IMR-90 (cell line): ENCODE measurements at regions not wholly inside any gene's neighbourhood (a gene's known extent, or its start where the extent isn't known, plus 50 kb on each side); places are given as distances from the start of the nearest gene placed in this dataset.

ENCODE experiments used
- ATAC-seq: fragments of 200-7000 bp; cut with Tn5 transposase; 2 replicates; pipeline ENCODE4 v1.9.1; 2020; ENCODE audit warnings: low read depth, mild to moderate bottlenecking, moderate library complexity
- BruUV-seq: library from RNA; stranded (reverse); fragments of 400-500 nt; replicated peaks from 2 replicates; lab custom pipeline; 2021; lab: Mats Ljungman, UMichigan
- CTCF ChIA-PET: fragments of 300-600 bp; formaldehyde crosslinking; extraction: SDS; loops from one replicate; lab custom pipeline; 2021; ENCODE audit warnings: antibody characterized with exemption; lab: Yijun Ruan, JAX
- POLR2A ChIA-PET: fragments of 300-600 bp; sonication (Branson Sonifier 250); formaldehyde crosslinking; loops from one replicate; lab custom pipeline; 2022; ENCODE audit warnings: antibody characterized with exemption; ENCODE audit not compliant: unreplicated experiment; lab: Charles Lee
- DNase-seq: peaks from one replicate; pipeline ENCODE4 v3.0.0; 2013
- H2AFZ ChIP-seq: replicated peaks from 2 replicates; pipeline ENCODE3; 2013; ENCODE audit warnings: low read length, mild to moderate bottlenecking; ENCODE audit not compliant: poor library complexity
- H2AK5ac ChIP-seq: 2 replicates; pipeline ENCODE4 v1.6.1; 2013; ENCODE audit warnings: low read depth, low read length, inconsistent platforms
- H2AK9ac ChIP-seq: replicated peaks from 2 replicates; pipeline ENCODE3; 2013; ENCODE audit warnings: mild to moderate bottlenecking, low read depth, low read length, moderate library complexity; ENCODE audit not compliant: poor library complexity
- H2BK120ac ChIP-seq: 2 replicates; pipeline ENCODE4 v1.6.1; 2013; ENCODE audit warnings: low read depth, low read length, inconsistent platforms
- H2BK15ac ChIP-seq: 3 replicates; pipeline ENCODE4 v1.6.1; 2013; ENCODE audit warnings: low read depth, low read length, inconsistent platforms
- H2BK20ac ChIP-seq: 2 replicates; pipeline ENCODE4 v1.6.1; 2013; ENCODE audit warnings: low read depth, mild to moderate bottlenecking, inconsistent platforms, low read length, moderate library complexity
- H2BK5ac ChIP-seq: 2 replicates; pipeline ENCODE4 v1.6.1; 2013; ENCODE audit warnings: mild to moderate bottlenecking, low read depth, low read length, inconsistent platforms; ENCODE audit not compliant: poor library complexity, severe bottlenecking
- H3K14ac ChIP-seq: replicated peaks from 2 replicates; pipeline ENCODE4 v1.6.1; 2013; ENCODE audit warnings: low read depth, low read length, inconsistent platforms
- H3K18ac ChIP-seq: 2 replicates; pipeline ENCODE4 v1.6.1; 2013; ENCODE audit warnings: low read depth, low read length, control low read depth
- H3K23ac ChIP-seq: 2 replicates; pipeline ENCODE4 v1.6.1; 2013; ENCODE audit warnings: low read depth, low read length, inconsistent platforms
- H3K27ac ChIP-seq: 2 replicates; pipeline ENCODE4 v1.5.1; 2013; ENCODE audit warnings: mild to moderate bottlenecking, control low read depth, low read length; ENCODE audit not compliant: insufficient read depth
- H3K27me3 ChIP-seq: 2 replicates; pipeline ENCODE4 v1.6.1; 2013; ENCODE audit warnings: low read length; ENCODE audit not compliant: control insufficient read depth, insufficient read depth
- H3K36me3 ChIP-seq: 2 replicates; pipeline ENCODE4 v1.6.1; 2013; ENCODE audit warnings: low read length, mixed read lengths; ENCODE audit not compliant: control insufficient read depth, insufficient read depth
- H3K4ac ChIP-seq: 2 replicates; pipeline ENCODE4 v1.6.1; 2013; ENCODE audit warnings: low read depth, low read length, inconsistent platforms
- H3K4me1 ChIP-seq: 2 replicates; pipeline ENCODE4 v1.6.1; 2013; ENCODE audit warnings: low read length, mixed read lengths; ENCODE audit not compliant: control insufficient read depth, insufficient read depth
- H3K4me2 ChIP-seq: 2 replicates; pipeline ENCODE4 v1.6.1; 2013; ENCODE audit warnings: low read depth, mild to moderate bottlenecking, control low read depth, low read length, moderate library complexity
- H3K4me3 ChIP-seq: 2 replicates; pipeline ENCODE4 v1.5.1; 2013; ENCODE audit warnings: low read depth, mild to moderate bottlenecking, control low read depth, low read length, moderate library complexity; ENCODE audit not compliant: insufficient read depth
- H3K56ac ChIP-seq: 2 replicates; pipeline ENCODE4 v1.6.1; 2013; ENCODE audit warnings: low read length, inconsistent platforms; ENCODE audit not compliant: insufficient read depth; ENCODE audit errors: extremely low read depth
- H3K79me1 ChIP-seq, 2 experiments: 2 replicates each; pipeline ENCODE4 v1.6.1; 2013; ENCODE audit warnings: low read length in 2 of 2, inconsistent platforms in 1 of 2, low read depth in 1 of 2
- H3K9ac ChIP-seq: 2 replicates; pipeline ENCODE4 v1.6.1; 2013; ENCODE audit warnings: low read depth, low read length, control low read depth
- H3K9me1 ChIP-seq: 2 replicates; pipeline ENCODE4 v1.6.1; 2013; ENCODE audit warnings: low read length, inconsistent platforms; ENCODE audit not compliant: insufficient read depth
- H3K9me3 ChIP-seq: 2 replicates; pipeline ENCODE4 v1.6.1; 2013; ENCODE audit warnings: low read length; ENCODE audit not compliant: control insufficient read depth, insufficient read depth
- H4K20me1 ChIP-seq: 2 replicates; pipeline ENCODE4 v1.6.1; 2013; ENCODE audit warnings: low read length, inconsistent platforms; ENCODE audit not compliant: insufficient read depth
- H4K5ac ChIP-seq: 2 replicates; pipeline ENCODE4 v1.6.1; 2013; ENCODE audit warnings: mild to moderate bottlenecking, low read depth, low read length, control low read depth
- H4K8ac ChIP-seq, 2 experiments: 2 replicates each; pipeline ENCODE4 v1.6.1; 2013; ENCODE audit warnings: low read depth in 2 of 2, low read length in 2 of 2, control low read depth in 1 of 2, inconsistent platforms in 1 of 2
- H4K91ac ChIP-seq: 2 replicates; pipeline ENCODE4 v1.6.1; 2013; ENCODE audit warnings: low read depth, low read length, inconsistent platforms; ENCODE audit not compliant: insufficient read depth
- CHD1 ChIP-seq: IDR thresholded peaks from 2 replicates; pipeline ENCODE4 v1.6.1; 2012; ENCODE audit warnings: low read depth, low read length, improper control_type of control experiment
- CTCF ChIP-seq: conservative IDR thresholded peaks from 2 replicates; pipeline ENCODE4 v1.5.1; 2012; ENCODE audit warnings: mild to moderate bottlenecking, low read depth, low read length, improper control_type of control experiment
- ELK1 ChIP-seq: fragments of 150-350 bp; IDR thresholded peaks from 2 replicates; pipeline ENCODE4 v1.6.1; 2016; ENCODE audit warnings: low read depth, mild to moderate bottlenecking, low read length, moderate library complexity, borderline replicate concordance
- MAFK ChIP-seq: IDR thresholded peaks from 2 replicates; pipeline ENCODE4 v1.6.1; 2012; ENCODE audit warnings: low read depth, low read length, improper control_type of control experiment
- MXI1 ChIP-seq: IDR thresholded peaks from 2 replicates; pipeline ENCODE4 v1.6.1; 2012; ENCODE audit warnings: low read depth, mild to moderate bottlenecking, low read length, moderate library complexity, borderline replicate concordance
- NFE2L2 ChIP-seq: fragments of 150-350 bp; IDR thresholded peaks from 2 replicates; pipeline ENCODE4 v1.6.1; 2016; ENCODE audit warnings: low read depth, mild to moderate bottlenecking, low read length
- POLR2A ChIP-seq: IDR thresholded peaks from 2 replicates; pipeline ENCODE4 v1.6.1; 2012; ENCODE audit warnings: mild to moderate bottlenecking, low read depth, low read length
- RAD21 ChIP-seq: IDR thresholded peaks from 2 replicates; pipeline ENCODE4 v1.6.1; 2012; ENCODE audit warnings: low read length, improper control_type of control experiment
- RCOR1 ChIP-seq: IDR thresholded peaks from 2 replicates; pipeline ENCODE4 v1.6.1; 2012; ENCODE audit warnings: mild to moderate bottlenecking, low read length, improper control_type of control experiment; ENCODE audit not compliant: insufficient replicate concordance
- RFX5 ChIP-seq: IDR thresholded peaks from 2 replicates; pipeline ENCODE4 v1.8.0; 2012; ENCODE audit warnings: low read depth, mild to moderate bottlenecking, low read length, moderate library complexity
- SMC3 ChIP-seq: fragments of 150-350 bp; IDR thresholded peaks from 2 replicates; pipeline ENCODE4 v1.6.1; 2016; ENCODE audit warnings: low read depth, mild to moderate bottlenecking, antibody characterized with exemption, low read length, moderate library complexity
- WGBS, 2 experiments: methylation state at CpG; one replicate each; pipeline versions ENCODE4 v1.1.5 to v1.1.7; 2013; ENCODE audit warnings: missing lambda C conversion rate in 2 of 2; ENCODE audit not compliant: insufficient read length in 1 of 2; ENCODE audit errors: extremely low coverage in 2 of 2; 5-methylcytosine and 5-hydroxymethylcytosine counted together
- dilution Hi-C: fragments of 300-500 bp; cut with HindIII; formaldehyde crosslinking; loops from one replicate; pipeline ENCODE4 v1.14.3; 2018; ENCODE audit warnings: low sequenced_read_pairs; ENCODE audit not compliant: unreplicated experiment
- in situ Hi-C: fragments of 300-500 bp; cut with MboI; formaldehyde crosslinking; loops from 3 replicates; pipeline ENCODE4 v1.14.3; 2019; ENCODE audit warnings: low sequenced_read_pairs, inconsistent platforms, mixed read lengths
- intact Hi-C: fragments of 100-400 bp; cut with micrococcal nuclease; formaldehyde crosslinking; loops from 2 replicates; pipeline ENCODE4 v1.10.0; 2022

- no peak overlapping the region for H2BK5ac ChIP-seq
- no CpG with 5 or more reads among the region's 4 CpGs for WGBS, 2 experiments
- no peak for ATAC-seq
- H3K9ac ChIP-seq = no peak overlapping the region
- no peak overlapping the region for H4K91ac ChIP-seq
- H3K4me2 ChIP-seq = no peak overlapping the region
- POLR2A ChIA-PET = no interaction called here
- DNase-seq = peak; percentile 21
- H3K27ac ChIP-seq = no peak overlapping the region
- CTCF ChIA-PET = no interaction called here
- 0 out of 2 replicates have a peak, but pooled peaks cover 5% of the 10 kb centered on the region for H3K9me1 ChIP-seq
- H3K27me3 ChIP-seq = no peaks in the 10 kb centered on the region
- dilution Hi-C loops (no loop called here), intact Hi-C loops (no loop called here), in situ Hi-C loops (no loop called here)
- H3K36me3 ChIP-seq = no peaks in the 10 kb centered on the region
- no peak overlapping the region for H2BK15ac ChIP-seq
- H2BK120ac ChIP-seq = no peak overlapping the region; the same call in 1 of the 2 replicates
- H3K79me1 ChIP-seq = no peaks in the 10 kb centered on the region
- no peak overlapping the region for H2AFZ ChIP-seq
- H3K18ac ChIP-seq = no peak overlapping the region
- no peak overlapping the region for H3K56ac ChIP-seq
- BruUV-seq = no TSS peak
- no peak overlapping the region for H3K23ac ChIP-seq
- no peaks in the 10 kb centered on the region for H4K20me1 ChIP-seq
- H3K4me3 ChIP-seq = no peak overlapping the region
- H3K9me3 ChIP-seq = no peaks in the 10 kb centered on the region
- H4K5ac ChIP-seq = no peak overlapping the region
- no peak overlapping the region for H2AK9ac ChIP-seq
- H4K8ac ChIP-seq = no peak overlapping the region
- TF ChIP-seq RAD21 (no peak), MAFK (no peak), POLR2A (no peak), MXI1 (no peak), RCOR1 (no peak), CHD1 (no peak), NFE2L2 (no peak), RFX5 (no peak), ELK1 (no peak), CTCF (no peak), SMC3 (no peak)
- H2AK5ac ChIP-seq = no peak overlapping the region
- peaks cover 5% of the 10 kb centered on the region; the same call in 1 of the 2 replicates for H3K4me1 ChIP-seq
- H3K14ac ChIP-seq = no peak overlapping the region
- no peak overlapping the region for H3K4ac ChIP-seq
- H2BK20ac ChIP-seq = no peak overlapping the region
Observed at GRCh38 chr15:37792351-37792750, 142.1 kb upstream of the TMCO5A start.
